Activated T-cell treated with anti-CD3 and anti-CD28 coated beads for 4 hours (primary cell): ENCODE measurements at regions not wholly inside any gene's neighbourhood (a gene's known extent, or its start where the extent isn't known, plus 50 kb on each side); places are given as distances from the start of the nearest gene placed in this dataset.
"Not testable (repeated sequence)": the region's sequence is repeated elsewhere in the genome, so short reads cannot be mapped to it uniquely, and the experiment has no call there.

ENCODE experiments used
- DNase-seq: peaks from one replicate; pipeline ENCODE4 v3.0.0-alpha.2; 2020

- DNase-seq = no peak
These were observed 675.7 kb upstream of the CHRM3 start for GRCh38 chr1:238710697-238711096.

GRCh38 chr1:238701024-238701423 lies 685.3 kb upstream of the CHRM3 start:
- no peak for DNase-seq

- no peak for DNase-seq
These were observed 696.0 kb upstream of the CHRM3 start for GRCh38 chr1:238690415-238690814.

- not testable (repeated sequence) for DNase-seq
These were observed 701.8 kb upstream of the CHRM3 start for GRCh38 chr1:238684576-238684975.

- no peak for DNase-seq
These were observed 704.9 kb upstream of the CHRM3 start for GRCh38 chr1:238681451-238681850.

- no peak for DNase-seq
These were observed 705.3 kb upstream of the CHRM3 start for GRCh38 chr1:238681021-238681420.

GRCh38 chr1:238677567-238677966 lies 708.8 kb upstream of the CHRM3 start:
- no peak for DNase-seq

- DNase-seq = no peak
These were observed 711.1 kb upstream of the CHRM3 start for GRCh38 chr1:238675221-238675620.

GRCh38 chr1:238674316-238674715 lies 712.1 kb upstream of the CHRM3 start:
- DNase-seq = no peak

- DNase-seq = no peak
These were observed 712.8 kb upstream of the CHRM3 start for GRCh38 chr1:238673561-238673960.

- DNase-seq = no peak
These were observed 713.6 kb upstream of the CHRM3 start for GRCh38 chr1:238672806-238673205.

GRCh38 chr1:238672262-238672661 lies 714.1 kb upstream of the CHRM3 start:
- no peak for DNase-seq

- DNase-seq = no peak
These were observed 722.2 kb upstream of the CHRM3 start for GRCh38 chr1:238664139-238664538.

- DNase-seq = no peak
These were observed 725.5 kb upstream of the CHRM3 start for GRCh38 chr1:238660849-238661248.

GRCh38 chr1:238658763-238659162 lies 727.6 kb upstream of the CHRM3 start:
- DNase-seq = no peak

GRCh38 chr1:238653693-238654321 lies 732.6 kb upstream of the CHRM3 start:
- DNase-seq = no peak

- no peak for DNase-seq
These were observed 733.9 kb upstream of the CHRM3 start for GRCh38 chr1:238652346-238652968.

GRCh38 chr1:238649200-238649599 lies 737.2 kb upstream of the CHRM3 start:
- no peak for DNase-seq

GRCh38 chr1:238648751-238649150 lies 737.6 kb upstream of the CHRM3 start:
- DNase-seq = no peak

GRCh38 chr1:238648296-238648695 lies 738.1 kb upstream of the CHRM3 start:
- no peak for DNase-seq

- DNase-seq = no peak
These were observed 738.5 kb upstream of the CHRM3 start for GRCh38 chr1:238647877-238648276.

GRCh38 chr1:238642231-238642630 lies 744.1 kb upstream of the CHRM3 start:
- no peak for DNase-seq

- DNase-seq = no peak
These were observed 746.5 kb upstream of the CHRM3 start for GRCh38 chr1:238639861-238640260.

- no peak for DNase-seq
These were observed 737.4 kb upstream of the ZP4 start for GRCh38 chr1:238628110-238628509.

GRCh38 chr1:238624776-238625175 lies 734.1 kb upstream of the ZP4 start:
- DNase-seq = no peak
